AG09319 (cell line): ENCODE measurements at regions not wholly inside any gene's neighbourhood (a gene's known extent, or its start where the extent isn't known, plus 50 kb on each side); places are given as distances from the start of the nearest gene placed in this dataset.

Experiments
- DNase-seq: peaks from one replicate; pipeline ENCODE4 v3.0.0-alpha.2; 2010; ENCODE audit warnings: low read depth; ENCODE audit errors: extremely low read depth
- CTCF ChIP-seq: IDR thresholded peaks from 2 replicates; pipeline ENCODE4 v1.5.1; 2011; ENCODE audit warnings: low read depth, mild to moderate bottlenecking, inconsistent platforms, low read length, moderate library complexity

DNA sequence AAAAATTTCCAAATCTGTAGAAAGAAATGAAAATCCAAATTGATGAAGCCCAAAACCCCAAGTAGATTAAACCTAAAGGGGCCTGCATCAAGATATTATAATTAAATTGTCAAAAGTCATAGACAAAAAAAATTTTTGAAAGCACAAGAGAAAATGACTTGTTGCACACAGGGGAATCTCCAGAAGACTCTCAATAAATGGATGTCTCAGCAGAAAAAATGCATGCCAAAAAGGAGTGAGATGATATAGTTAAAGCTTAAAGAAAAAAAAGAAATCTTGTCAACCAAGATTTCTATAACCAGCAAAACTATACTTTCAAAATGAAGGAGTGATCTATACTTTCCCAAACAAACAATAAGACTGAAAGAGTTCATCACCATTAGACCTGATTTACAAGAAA is 393.2 kb upstream of the SPAG17 start:
- DNase-seq = no peak
- TF ChIP-seq CTCF = no peak

DNA sequence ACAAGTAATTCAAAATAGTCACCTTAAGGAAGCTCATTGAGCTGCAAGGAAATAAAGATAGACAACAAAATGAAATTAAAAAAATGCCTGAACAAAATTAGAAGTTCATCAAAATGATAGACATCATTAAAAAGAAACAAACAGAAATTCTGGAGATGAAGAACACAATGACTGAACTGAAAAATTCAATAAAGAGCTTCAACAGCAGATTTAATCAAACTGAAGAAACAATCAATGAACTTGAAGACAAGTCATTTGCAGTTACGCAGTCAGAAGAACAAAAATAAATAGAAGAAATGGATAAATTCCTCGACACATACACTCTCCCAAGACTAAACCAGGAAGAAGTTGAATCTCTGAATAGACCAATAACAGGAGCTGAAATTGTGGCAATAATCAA is 390.0 kb upstream of the SPAG17 start:
- TF ChIP-seq CTCF = no peak
- DNase-seq = no peak

DNA sequence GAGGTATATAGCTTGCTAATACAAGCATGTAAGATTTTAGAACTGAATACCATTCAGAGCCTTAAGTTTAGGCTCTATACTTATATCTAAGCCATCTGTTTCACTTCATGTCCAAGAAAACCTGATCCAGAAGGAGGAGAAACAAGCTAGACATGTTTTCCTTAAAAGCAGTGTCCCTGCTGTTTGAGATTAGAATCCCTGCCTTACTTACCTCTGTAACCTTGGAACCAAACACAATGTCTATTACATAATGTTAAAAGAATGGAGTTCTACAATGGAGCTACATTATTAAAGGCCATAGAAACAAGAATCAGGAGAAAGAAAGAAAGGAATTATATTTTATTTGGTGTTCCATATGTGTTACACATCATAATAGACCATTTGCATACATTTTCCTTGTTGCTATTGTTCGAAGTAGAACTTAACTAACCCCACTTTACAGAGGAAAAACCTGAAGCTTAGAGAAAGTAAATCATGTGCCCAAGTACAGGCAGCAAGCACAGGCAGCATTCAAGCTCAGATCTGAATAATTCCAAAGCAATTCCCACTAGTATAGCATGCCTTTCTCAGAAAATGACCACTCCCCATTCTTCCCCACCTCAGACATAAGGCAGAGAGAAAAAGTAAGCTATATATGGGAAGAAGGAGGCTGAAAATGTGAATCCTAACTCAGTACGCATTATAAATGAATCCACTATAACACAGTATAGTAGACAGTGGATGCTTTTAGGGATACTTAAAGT is 380.1 kb upstream of the SPAG17 start:
- DNase-seq = no peak

DNA sequence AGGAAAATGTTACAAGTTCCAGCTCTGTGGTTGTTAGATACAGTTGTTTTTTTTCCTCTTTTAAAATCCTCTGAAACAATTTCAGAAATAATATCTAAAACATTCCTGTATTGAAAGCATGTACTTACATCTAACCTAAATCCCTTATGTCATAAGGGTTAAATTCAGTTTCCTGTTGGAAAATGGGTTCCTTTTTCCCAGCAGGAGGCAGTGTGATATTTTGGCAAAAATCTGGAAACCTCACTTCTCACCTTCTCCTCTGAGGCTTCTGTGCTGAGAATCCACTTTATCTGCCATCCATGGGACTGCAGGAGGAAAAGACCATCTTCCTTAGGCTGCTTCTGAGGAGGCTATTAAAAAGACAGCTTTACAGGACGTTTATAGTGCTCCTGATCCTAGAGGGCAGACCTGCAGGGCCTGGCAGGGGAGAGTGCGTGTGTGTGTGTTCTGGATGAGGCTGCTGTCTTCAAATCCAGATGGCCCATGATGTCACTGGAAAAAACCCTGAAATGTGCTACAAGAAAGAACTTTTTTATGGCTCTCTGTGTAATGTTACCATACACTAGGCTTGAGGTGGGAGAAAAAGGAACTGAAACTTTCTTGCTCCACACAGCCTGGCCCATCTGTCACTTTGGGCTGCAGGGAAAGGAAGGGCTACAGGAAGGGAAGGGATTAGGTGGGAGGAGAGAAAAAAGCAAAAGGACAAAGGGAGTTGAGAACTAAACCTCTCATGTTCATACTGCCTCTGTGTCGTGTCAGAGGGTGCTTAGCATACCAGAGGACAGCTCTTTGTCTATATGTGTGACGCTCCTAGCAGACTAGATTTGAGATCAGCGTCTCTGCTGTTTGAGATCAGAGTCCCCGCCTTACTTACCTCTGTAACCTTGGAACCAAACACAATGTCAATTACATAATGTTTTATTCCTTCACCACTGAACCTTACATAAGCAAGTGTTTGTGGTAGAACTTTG is 379.2 kb upstream of the SPAG17 start:
- DNase-seq = no peak
- peak; percentile 2; the same call in 1 of the 2 replicates for TF ChIP-seq CTCF

More for the DNA sequence above, 380.1 kb upstream of the SPAG17 start:
- no peak for TF ChIP-seq CTCF

GRCh38 chr1:118558933-118559332 is 373.9 kb upstream of the SPAG17 start:
- no peak for DNase-seq
- TF ChIP-seq CTCF = no peak

DNA sequence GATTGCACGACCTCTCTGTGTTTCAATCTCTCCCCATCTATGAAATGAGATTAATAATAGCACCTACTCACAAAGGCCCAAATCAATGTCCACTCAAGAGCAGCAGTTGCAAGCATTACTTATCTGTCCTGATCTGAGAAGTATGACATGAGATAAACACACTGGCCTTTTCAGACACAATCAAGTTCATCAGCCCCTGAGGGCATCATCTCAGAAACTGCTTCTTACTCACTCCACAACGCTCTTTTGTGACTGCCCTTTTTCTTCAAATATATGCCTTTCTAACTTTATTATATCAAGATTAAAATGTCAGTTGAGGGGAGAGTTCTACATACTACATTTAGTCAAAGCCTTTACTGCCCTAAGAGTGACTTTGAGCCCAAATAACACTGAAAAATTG is 371.9 kb upstream of the SPAG17 start:
- no peak for DNase-seq
- TF ChIP-seq CTCF = no peak

GRCh38 chr1:118555638-118556037 is 370.6 kb upstream of the SPAG17 start:
- no peak for TF ChIP-seq CTCF
- DNase-seq = no peak
